Dedifferentiated amniotic fluid mesenchymal stem cell (primary cell): ENCODE measurements at regions not wholly inside any gene's neighbourhood (a gene's known extent, or its start where the extent isn't known, plus 50 kb on each side); places are given as distances from the start of the nearest gene placed in this dataset.

ENCODE experiments used
- DNase-seq: peaks from one replicate; pipeline ENCODE4 v3.0.0-alpha.2; 2016; ENCODE audit errors: extremely low spot score

DNA sequence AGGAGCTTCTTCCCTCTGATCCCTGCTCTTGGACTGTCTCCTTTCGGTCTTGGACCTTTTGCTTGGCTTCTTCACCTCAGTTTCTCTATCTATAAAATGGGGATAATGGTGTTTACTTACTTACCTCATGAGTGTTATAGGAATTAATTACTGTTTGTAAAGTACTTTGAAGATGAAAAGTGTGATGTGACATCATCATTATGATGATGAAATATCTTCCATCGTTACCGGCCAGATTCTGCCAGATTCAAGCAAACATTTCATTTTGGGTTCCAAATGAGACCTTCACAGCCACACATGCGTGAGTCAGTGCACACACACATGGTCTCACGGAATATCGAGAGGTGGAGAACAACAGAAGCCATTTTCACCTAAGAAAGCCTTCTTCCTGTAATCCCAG is 220.1 kb upstream of the RPL34 start:
- DNase-seq = no peak

DNA sequence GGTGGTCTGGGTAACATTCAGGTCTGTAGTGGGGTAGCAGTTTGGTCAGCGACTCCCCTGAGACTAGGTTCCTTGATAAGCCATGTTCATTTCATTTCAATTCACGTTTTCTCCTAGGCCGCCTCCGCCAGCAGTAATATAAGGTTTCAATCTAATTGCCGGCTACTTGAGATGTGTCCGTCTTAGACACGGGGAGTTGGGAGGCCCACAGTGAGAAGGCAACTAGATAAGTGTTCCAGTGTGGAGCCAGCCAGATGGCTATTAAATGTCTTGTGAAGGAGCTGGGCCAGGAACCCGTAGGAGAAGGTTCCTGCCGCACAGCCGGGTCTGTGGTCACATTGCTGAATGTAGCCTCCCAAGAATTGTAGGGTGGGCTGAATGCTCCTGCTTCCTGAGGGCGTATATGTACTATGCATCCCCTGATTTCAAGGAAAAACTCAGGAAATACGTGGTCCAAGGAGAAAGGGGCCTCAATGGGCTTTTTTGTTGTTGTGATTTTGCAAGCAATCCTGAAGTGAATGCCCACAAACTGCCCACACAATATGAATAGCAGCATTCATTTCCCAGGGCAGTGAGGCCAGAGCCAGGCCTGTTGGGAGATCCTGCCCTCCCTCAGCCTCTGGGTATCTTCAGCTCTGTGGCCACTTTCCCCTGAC is 220.6 kb upstream of the RPL34 start:
- no peak for DNase-seq

DNA sequence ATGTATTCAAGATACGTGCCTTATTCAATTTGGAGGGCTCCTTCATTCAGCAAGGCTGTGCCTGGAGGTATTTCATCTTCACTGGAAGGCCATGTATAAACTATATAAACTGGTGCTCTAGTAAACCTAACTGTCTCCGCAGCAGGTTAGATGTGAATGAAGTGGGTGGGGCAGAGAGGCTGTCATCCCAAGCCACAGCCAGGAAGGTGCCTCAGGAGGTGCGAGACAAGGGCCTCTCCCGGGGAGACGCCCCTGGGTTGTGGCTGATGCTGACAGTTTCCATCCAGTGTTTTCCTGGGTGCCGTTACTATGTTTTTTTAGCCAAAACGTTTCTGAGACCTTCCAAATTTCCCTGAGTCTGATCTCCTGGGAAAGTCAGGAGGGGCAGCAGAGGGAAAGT is 221.5 kb upstream of the RPL34 start:
- DNase-seq = no peak

DNA sequence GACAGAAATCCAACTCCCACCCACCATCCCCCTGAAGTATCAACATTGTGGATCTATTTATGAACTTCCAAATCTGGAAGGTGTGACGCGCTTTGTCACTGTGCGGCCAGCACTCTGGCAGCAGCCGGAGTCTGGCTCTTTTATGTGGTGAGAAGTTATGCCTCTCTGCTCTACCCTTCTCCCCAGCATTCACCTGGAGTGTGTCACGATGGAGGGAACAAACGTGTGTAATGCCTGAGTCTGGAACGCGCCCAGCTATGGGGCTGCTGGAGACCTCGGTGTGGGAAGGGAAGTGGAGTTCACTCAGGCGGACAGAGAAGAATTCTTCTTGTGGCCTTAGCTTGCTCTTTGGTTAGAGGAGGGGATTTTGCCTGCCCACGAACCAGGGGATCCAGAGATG is 222.1 kb upstream of the RPL34 start:
- no peak for DNase-seq

DNA sequence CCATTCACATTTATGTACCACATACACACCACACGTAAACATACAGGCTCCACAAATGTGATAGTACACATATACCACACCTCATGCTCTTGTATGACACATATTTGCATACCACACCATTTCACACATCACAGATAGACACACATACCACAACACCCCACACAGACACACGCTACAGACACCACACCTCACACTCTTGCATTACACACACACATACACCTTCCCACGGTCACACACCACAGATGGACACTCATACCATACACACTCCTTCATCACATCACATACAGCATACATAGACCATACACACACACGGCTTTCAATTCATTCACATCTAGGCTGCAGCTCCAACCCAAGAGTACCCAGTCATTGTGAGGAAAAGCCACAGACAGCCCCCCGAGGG is 222.5 kb upstream of the RPL34 start:
- DNase-seq = no peak

DNA sequence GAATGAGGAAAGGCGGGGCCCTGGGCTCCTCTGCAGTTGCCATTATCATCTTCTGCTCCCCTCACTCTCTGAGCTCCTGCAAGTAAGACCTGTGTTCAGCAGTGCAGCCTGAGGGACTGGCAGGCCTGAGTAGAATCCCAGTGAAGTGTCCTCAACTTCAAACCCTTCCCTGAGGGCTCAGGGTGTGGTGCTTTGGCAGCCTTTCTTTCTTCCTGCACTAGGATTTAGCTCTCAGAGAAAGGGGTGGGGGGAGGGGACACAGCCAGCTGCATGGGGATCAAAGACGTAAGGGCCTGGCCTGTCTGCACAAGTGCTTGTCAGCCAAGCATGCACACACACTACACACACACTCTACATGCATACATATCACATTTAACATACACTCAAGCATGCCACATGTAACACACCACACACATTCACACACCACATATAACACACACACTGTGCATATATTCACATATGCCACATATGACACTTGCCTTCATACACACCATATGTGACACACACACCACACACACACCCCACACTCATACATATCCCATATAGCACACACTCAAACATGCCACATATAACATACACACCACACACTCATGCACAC is 223.4 kb upstream of the RPL34 start:
- no peak for DNase-seq

DNA sequence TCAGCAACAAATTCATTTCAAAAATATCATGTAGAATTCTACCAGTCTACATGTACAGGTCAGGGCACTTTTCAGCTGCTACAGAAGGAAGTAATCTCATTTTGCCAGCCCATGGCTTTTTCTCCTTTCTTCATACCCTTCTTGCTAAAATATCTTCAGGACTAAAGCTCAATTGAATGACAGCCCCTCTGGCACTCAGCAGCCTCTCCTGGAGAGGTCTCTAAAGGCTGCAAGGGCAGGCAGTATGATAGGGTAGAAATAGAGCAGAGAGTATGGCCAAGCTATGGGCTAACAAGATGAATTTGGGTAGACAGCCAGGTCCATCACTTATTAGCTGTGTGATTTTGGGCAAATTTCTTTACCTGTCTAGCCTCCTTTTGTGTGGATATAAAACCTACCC is 224.6 kb upstream of the RPL34 start:
- DNase-seq = no peak

DNA sequence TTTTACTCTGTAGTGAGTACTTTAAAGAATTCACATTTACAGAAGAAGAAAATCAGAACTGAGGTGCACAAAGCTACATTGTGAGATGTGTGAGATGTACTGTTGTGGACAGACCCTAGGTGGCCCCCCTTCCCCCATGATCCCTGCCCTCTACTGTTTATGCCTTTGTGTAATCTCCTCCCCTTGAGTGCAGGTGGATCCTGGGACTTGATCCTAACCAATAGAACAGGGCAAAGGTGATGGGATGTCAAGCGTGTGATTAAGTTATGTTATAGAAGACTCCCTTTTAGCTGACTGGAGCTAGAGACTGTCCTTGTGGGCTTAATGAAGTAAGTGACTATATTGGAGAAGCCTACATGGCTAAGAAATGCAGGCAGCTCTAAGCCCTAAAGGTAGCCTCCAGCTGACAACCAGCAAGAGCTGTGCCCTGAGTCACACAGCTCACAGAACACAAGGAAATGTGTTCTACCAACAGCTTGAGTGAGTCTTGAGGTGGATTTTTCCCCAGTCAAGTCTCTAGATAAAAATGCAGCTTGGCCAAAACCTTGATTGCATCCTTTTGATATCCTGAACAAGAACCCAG is 225.2 kb upstream of the LEF1 start:
- no peak for DNase-seq

DNA sequence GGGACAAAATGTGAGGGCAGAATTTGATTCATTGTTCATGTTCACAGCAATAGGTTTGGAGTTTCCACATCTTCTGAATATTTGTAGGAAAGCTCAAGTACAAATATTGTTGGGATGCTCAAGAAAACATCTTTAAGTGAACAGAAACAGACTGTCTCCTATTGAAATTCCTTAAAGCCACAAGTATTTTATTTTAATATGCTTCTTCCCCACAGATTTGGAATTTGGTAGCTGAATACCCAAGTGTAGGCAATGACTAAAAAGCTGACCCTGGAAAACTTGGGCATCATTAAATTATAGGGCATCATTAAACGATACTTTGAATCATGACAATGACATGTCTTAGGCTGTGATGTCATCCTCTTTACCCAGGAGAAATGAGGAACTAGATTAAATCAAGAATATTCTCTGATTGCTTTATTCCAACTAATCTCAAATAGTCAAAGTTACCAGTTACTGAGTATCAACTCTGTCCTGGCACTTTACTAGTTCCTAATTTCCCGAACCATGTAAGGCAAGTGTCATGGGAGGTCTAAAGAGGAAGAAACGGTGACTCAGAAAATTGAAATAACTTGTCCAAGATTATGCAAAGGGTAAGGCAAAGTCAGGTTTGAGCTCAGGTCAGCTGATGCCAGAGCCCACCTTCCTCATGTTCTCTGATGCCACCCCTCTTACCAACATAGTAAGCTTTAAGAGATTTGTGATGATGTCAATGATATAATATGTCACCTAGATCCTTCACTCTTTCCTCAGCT is 223.1 kb upstream of the LEF1 start:
- no peak for DNase-seq

DNA sequence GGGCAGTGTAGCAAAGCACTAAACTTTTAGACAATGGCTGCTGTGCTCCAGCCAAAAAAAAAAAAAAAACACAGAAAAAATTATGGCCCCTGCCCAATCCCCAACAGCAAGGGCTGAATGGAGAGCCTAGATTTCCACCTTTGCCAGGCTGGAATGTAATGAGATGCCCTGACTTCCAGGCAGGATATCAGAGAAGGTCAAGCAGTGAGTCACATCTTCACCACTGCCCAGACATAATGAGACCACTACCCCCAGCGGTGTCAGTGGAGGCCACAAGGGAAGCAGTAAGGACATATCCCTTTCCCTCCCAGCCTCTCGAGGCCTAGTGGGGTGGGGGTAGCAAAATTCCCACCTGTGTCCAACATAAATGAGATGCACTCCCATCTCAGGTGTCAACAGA is 216.3 kb upstream of the LEF1 start:
- DNase-seq = no peak

DNA sequence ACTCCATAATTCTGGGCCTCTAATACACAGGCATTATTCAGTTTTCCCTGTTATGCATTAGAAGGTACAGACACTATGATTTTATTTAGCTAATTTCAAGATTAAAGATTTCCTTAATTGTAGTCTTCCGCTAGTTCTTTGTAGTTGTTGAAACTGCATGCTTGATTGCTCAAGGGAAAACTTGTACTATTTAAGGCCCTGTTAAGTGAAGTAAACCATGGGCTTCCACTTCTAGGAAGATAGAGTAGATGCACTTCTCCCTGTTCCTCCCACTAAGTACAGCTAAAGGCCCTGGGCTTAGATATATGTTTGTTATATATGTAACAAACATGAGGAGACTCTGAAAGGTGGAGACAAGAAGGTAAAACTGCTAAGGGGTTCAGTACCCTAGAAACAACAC is 215.8 kb upstream of the LEF1 start:
- no peak for DNase-seq

DNA sequence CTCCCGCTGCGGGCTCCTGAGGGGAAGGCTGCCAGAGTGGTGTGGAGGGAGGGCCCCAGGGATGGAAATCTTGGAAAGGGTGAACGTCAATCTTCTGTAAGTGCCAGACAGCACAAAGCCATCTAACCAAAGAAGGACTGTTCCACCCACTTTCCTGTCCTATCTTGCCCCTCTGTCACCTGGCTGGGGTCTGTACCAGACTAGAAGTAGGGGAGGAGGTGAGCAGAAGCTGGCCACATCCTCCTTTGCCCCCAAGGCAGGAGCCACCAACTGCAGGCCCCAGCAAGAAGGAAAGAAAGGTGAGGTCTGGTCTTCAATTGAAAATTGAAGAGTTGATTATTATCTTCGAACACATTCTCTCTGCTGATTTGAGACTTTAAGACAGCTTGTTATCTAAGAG is 214.4 kb upstream of the LEF1 start:
- DNase-seq = no peak

DNA sequence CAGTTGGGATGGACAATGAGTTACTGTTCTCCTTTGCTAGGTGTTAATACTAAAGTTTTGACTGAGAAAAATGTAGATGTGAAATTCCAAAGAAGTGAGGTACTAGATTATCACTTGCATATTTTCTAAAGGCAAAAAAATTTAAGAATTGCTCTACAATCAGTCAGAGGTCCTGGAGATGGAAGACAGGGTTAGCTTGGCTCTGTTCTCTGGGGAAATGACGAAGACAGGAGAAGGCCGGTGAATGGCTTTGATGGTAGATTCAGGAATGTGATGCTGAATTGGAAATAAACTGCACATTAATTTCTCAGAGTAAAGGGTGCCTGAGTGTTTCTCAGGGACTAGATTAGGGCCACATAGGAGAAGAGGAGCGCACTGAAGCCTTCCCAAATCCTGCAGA is 214.0 kb upstream of the LEF1 start:
- no peak for DNase-seq

DNA sequence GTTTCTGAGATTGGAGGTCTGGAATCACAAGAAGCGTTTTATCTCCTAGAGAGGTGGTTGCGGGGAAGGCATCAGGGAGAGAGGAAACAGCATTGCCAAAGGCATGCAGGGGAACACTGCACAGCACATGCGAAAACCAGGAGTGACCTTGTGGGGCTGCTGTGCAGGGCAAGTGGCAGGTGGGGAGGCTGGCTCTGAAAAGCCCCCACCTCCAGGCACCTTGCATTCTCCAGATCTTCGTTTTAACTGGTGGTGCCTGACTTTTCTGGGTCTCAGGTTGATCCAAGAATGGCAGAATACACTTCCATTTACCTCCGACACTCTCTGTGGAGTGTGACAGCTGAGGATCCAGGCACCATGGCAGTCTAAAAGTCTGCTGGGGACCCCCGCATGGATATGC is 209.4 kb upstream of the LEF1 start:
- DNase-seq = no peak

DNA sequence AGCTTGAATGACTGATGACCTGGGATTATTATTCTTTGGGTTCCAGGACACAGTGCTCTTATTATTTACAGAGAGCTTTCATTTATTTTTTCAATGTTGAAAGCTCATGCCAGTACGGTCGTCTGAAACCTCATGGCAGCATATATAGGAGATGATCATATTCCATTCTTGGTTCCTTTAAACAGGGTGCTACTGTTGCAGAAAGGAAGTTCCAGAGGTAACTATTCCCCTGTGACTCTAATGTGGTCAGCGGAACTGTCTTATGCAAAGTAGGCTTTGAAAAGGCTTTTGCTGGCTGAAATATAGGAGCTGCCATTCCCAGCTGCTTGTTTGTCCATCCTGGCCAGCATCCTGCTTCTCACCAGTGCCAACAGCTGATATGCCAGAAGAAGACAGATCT is 208.3 kb upstream of the LEF1 start:
- no peak for DNase-seq

DNA sequence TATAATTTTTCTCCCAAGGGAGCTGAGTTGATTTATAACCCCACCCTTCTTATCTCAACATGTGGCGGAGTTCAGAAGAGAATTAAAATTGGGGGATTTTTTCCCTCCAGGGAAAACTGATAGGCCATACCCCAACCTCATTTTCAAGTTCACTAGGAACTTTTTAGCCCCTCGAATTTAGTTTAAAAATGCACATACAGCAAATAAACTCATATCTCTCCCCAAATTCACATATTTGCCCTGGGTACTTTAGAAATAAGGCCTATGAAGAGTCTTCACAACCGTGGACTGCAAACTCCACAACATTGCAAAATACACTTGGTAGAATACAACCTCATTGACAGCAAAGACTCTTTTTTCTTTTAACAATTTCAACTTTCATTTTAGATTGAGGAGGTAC is 206.7 kb upstream of the LEF1 start:
- no peak for DNase-seq

DNA sequence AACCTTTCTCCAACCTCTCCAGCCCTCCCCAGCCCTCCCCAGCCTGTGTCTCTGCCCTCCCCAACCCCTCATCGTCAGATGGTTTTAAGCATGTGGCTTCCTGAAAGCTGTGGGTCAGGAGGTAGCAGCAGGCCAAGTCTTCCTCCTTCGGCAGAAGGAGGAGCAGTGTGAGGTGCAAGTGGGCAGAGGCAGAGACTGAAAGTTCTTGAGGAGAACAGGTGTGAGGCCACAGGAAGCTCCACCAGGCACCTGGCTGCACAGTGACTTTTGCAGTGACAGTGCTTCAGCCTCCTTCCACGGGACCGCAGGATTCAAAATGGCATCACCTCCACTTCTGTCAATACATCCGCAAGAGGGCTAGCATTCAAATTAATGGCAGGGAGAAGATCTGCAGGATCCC is 203.9 kb upstream of the LEF1 start:
- no peak for DNase-seq

DNA sequence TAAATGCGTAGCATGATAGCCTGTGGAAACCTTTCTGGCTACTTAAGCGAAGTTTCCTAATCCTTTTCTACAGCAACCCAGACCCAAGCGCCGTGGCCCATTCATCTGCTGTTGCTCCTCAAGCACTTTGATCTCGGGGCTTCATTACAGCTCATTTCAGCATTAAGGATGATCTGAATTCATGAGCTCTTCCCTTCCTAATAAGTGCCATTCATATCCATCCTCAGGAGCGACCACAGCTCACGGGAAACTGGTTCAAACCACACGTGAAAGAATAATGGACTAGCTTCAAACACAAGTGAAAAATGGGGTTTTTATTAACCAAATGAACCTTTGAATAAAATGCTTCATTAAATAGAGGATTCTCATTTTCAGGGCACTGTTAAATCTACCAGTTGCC is 202.6 kb upstream of the LEF1 start:
- DNase-seq = no peak

DNA sequence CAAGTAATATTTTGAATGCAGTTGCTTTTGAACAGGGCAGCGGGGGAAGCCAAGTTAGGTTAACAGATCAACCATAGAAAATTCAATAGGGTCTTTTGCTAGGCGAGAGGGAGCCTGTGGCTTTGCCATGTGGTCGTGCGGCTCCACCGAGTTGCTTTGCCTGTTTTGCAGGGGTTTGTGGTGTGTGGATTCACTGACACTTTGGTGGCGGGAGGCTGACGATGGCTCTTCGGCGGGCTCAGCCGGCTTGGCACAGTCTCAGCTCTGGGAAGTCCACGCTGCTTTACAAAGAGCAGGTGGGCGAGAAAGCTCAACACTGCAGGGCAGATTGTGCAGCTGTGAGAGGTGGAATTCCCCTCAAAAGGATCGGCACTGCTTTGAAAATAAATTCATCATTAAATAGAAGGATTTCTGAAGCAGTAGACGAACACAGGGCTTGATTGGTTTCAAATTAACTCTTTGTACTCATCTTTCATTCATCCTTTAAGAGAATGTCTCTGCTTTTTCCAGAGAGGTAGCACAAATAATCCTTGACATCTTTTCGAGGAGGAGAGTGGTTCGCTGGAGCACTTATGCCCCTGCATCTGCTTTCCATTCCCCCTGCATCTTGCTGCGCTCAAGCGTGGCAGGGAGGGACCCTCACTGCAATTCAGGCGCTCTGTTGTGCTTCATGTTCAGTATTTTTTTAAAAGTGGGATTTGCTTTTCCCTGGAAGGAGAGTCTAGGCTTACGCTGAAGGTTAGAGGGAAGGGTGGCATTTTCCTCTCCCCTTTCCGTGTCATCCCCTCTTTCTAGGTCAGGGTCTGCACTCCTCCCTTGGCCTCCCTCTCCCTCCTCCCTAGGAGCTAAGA is 201.8 kb upstream of the LEF1 start:
- DNase-seq = no peak

DNA sequence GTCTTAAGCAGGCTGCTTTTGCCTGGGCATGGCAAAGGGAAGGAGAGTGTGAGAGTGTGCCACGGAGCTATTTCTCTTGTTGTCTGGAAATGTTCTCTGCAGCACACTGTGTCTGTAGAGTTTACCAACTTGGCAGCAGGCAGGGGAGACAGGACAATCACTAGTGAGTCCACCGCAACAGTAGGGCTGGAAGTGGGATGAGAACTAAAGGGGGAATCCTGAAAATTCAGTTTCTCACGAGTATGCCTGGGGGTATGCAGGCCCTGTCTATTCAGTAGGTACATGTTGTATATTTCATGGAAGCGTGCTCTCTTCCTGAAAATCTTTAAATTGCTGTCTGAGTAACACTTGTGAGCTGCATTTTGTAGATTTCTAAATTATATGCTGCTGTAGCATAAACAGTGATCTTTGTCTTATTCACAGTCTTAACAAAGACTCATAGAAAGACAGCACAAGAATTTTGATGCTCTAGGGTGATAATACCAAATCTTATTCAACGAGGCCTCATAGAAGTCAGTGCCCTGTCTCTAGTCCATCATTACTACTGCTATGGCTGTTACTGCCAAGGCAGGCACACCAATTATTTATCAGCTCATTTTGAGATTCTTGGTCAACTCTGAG is 200.4 kb upstream of the LEF1 start:
- DNase-seq = no peak

DNA sequence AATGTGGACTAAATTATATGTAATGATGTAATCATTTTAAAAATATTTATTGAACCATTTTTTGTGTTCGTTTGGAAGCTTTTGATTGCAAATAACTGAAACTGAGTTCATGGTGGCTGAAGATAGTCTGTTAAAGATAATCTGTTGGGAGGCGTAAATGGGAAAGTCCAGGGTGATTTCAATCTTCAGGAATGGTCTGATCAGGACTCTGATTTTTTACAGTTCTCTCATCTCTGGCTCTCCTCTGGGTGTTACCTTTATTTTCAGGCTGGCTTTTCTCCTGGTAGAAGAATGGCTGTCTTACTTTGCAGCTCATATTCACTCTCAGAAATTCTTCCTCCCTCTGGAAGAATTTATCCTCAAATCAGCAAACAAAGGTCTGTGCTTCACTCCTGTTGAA is 199.0 kb upstream of the LEF1 start:
- no peak for DNase-seq

DNA sequence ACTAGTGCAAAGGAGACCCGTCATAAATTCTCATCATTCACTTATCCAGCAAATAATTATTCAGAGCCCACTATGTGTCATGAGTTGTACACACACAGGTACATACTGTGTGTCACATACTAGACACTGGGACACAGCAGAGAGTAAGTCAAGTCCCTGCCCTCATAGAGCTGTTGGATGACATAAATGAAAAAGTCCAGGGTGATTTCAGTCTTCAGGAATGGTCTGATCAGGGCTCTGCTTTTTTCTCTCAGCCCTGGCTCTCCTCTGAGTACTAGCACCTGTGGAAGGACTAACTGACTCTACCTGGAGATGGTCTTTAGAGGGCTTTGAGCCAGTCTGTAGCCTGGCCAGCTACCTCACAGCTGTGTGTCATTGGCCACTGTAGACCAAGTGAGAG is 198.0 kb upstream of the LEF1 start:
- DNase-seq = no peak
